CD1c-positive myeloid dendritic cell (primary cell): ENCODE measurements at regions not wholly inside any gene's neighbourhood (a gene's known extent, or its start where the extent isn't known, plus 50 kb on each side); places are given as distances from the start of the nearest gene placed in this dataset.

Experiments used
- DNase-seq: peaks from one replicate; pipeline ENCODE4 v3.0.0-alpha.2; 2016; ENCODE audit errors: extremely low spot score

- DNase-seq, result no peak
Measured at GRCh38 chr10:113362645-113363091, 190.2 kb upstream of the HABP2 start.

- no peak for DNase-seq
Measured at GRCh38 chr10:113364227-113364626, 188.6 kb upstream of the HABP2 start.

- DNase-seq, result no peak
Measured at GRCh38 chr10:113368666-113369364, 184.0 kb upstream of the HABP2 start.

- DNase-seq, result no peak
Measured at GRCh38 chr10:113369365-113369694, 183.5 kb upstream of the HABP2 start.

GRCh38 chr10:113376428-113376827 is 176.4 kb upstream of the HABP2 start:
- no peak for DNase-seq

- DNase-seq, result no peak
Measured at GRCh38 chr10:113379091-113379490, 173.8 kb upstream of the HABP2 start.

GRCh38 chr10:113381416-113381815 is 171.4 kb upstream of the HABP2 start:
- DNase-seq, result no peak

GRCh38 chr10:113381981-113382509 is 170.8 kb upstream of the HABP2 start:
- peak; percentile 56 for DNase-seq

GRCh38 chr10:113382691-113383090 is 170.2 kb upstream of the HABP2 start:
- DNase-seq, result no peak

- no peak for DNase-seq
Measured at GRCh38 chr10:113384181-113384580, 168.7 kb upstream of the HABP2 start.

GRCh38 chr10:113385021-113385999 is 167.5 kb upstream of the HABP2 start:
- DNase-seq, result peak; percentile 74

- DNase-seq, result no peak
Measured at GRCh38 chr10:113386005-113386404, 166.8 kb upstream of the HABP2 start.

GRCh38 chr10:113389969-113390368 is 162.9 kb upstream of the HABP2 start:
- DNase-seq, result no peak

GRCh38 chr10:113390896-113391295 is 162.0 kb upstream of the HABP2 start:
- DNase-seq, result no peak

- no peak for DNase-seq
Measured at GRCh38 chr10:113397047-113397446, 155.8 kb upstream of the HABP2 start.

- DNase-seq, result peak; percentile 59
Measured at GRCh38 chr10:113399065-113399464, 153.8 kb upstream of the HABP2 start.

GRCh38 chr10:113402602-113403001 is 150.3 kb upstream of the HABP2 start:
- no peak for DNase-seq

GRCh38 chr10:113407218-113407617 is 145.6 kb upstream of the HABP2 start:
- DNase-seq, result no peak

GRCh38 chr10:113409175-113409574 is 143.7 kb upstream of the HABP2 start:
- DNase-seq, result no peak

- no peak for DNase-seq
Measured at GRCh38 chr10:113410618-113411017, 142.2 kb upstream of the HABP2 start.

- no peak for DNase-seq
Measured at GRCh38 chr10:113411456-113411855, 141.4 kb upstream of the HABP2 start.

- DNase-seq, result no peak
Measured at GRCh38 chr10:113412161-113412560, 140.7 kb upstream of the HABP2 start.

- no peak for DNase-seq
Measured at GRCh38 chr10:113414543-113414942, 138.3 kb upstream of the HABP2 start.
